Stimulated activated CD8-positive, alpha-beta memory T cell treated with anti-CD3 and anti-CD28 coated beads, Interleukin-7, amount 100 ng/mL, for 48 hours (primary cell): ENCODE measurements at regions not wholly inside any gene's neighbourhood (a gene's known extent, or its start where the extent isn't known, plus 50 kb on each side); places are given as distances from the start of the nearest gene placed in this dataset.

Experiments used
- DNase-seq, 2 donors: peaks; one replicate each; pipeline ENCODE4 v3.0.0-alpha.2; 2020; ENCODE audit warnings: low read depth in 1 of 2; ENCODE audit errors: extremely low read depth in 1 of 2

DNA sequence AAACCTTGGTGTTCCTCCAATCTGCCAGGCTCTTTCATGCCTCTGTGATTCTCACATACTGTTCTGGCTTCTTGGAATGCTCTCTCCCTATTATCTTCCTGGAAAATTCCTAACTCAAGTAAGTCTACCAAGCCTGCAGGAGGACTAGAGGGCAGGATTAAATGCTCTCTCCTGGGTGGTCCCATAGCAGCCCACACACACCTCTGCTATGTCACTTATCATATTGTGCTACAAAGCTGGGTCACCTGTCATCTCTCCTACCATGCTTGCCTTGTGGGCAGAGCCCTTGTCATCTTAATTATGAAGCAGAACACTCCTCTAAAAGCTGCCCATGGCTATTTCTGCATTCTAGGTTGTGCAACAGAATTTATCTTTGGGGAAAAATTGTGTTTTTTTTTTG, 344.5 kb upstream of the NOCT start:
- no peak for DNase-seq

- no peak for DNase-seq
Observed at GRCh38 chr4:138670681-138671080, 344.9 kb upstream of the NOCT start.

GRCh38 chr4:138669479-138670315, 345.9 kb upstream of the NOCT start:
- no peak for DNase-seq

- no peak for DNase-seq
Observed at GRCh38 chr4:138668309-138668708, 347.3 kb upstream of the NOCT start.

DNA sequence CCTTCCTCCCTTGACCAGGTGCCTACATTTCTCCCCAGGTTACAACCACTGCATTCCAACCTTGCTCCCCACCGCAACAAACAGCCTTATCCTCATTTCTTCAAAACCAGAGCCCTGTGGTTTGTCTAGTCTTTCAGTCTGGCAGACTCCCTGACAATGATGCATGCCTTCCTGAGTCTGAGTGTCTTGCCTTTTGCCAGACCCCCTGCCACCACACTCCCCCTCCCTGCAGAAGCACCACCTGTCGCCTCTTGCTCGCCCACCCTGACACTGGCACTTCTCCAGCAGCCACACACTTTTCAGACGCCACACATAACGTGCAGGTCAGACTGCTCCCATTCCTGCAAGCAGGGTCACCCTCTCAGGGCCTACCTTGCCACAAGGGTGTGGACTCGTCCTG, 349.2 kb upstream of the NOCT start:
- DNase-seq = no peak

GRCh38 chr4:138665851-138666250, 349.7 kb upstream of the NOCT start:
- DNase-seq = no peak

- no peak for DNase-seq
Observed at GRCh38 chr4:138663883-138664282, 351.7 kb upstream of the NOCT start.

- DNase-seq = no peak
Observed at GRCh38 chr4:138659812-138660316, 355.7 kb upstream of the NOCT start.

DNA sequence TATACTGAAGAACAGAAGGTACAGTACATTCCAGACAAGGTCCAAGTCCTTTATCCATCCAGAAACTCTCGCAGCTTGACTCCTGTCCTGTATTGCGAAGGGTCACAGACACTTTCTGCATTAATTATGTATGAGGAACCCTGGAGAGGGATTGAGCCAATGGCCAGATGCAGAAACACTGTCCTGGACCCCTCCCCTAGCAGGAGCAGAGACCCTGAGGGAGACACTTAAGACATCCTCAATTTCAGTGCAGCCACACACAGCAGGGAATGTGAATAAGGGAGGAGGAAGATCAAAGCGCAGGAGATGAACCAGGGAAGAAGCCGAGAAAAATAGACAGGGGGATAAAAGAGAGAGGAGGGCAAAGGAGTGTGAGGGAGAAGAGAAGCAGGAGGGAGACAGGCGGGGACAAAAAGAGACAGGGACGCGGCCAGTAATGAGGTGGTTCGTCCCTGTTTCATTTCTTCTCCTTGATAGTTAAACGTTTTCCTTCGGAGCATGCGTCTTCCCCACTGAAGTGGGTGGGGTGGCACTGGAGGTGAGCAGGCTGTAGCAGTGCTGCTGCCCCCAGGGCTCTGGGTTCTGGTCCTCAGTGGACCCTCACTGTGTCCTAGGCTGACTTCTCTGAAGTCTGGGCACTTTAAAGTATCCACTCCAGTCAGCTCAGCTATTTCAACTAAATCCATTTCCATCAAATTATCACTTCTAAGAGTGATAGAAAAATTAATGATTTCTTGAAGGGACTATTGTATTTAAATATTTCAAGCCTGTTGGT, 356.4 kb upstream of the NOCT start:
- no peak for DNase-seq

GRCh38 chr4:138658518-138658917, 357.1 kb upstream of the NOCT start:
- DNase-seq = no peak

GRCh38 chr4:138656990-138657389, 358.6 kb upstream of the NOCT start:
- no peak for DNase-seq

- no peak for DNase-seq
Observed at GRCh38 chr4:138655985-138656384, 359.6 kb upstream of the NOCT start.

- DNase-seq = no peak
Observed at GRCh38 chr4:138655286-138655685, 360.3 kb upstream of the NOCT start.

DNA sequence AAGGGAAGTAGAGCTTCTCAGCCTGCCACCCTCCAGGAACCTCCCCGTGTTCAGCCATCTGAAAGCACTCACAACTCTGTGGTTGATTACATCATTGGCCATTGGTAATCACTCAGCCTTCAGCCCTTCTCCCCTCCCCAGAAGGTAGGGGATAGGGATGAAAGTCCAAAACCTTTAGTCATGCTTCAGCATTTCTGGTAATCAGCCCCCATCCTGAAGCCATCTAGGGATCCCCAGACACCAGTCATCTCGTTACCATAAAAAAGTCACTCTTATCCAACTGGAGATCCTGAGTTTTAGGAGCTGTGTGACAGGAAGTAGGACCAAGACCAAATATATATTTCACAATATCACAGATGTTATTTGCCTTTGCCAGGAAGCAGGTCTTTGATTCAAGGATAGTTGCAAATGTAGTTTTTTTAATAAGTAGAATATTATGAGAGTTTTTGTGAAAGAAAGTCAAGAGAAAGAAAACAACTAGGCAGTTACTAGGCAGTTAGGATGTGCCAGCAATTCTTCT, 364.6 kb upstream of the NOCT start:
- no peak for DNase-seq

- DNase-seq = no peak
Observed at GRCh38 chr4:138650495-138650894, 365.1 kb upstream of the NOCT start.

DNA sequence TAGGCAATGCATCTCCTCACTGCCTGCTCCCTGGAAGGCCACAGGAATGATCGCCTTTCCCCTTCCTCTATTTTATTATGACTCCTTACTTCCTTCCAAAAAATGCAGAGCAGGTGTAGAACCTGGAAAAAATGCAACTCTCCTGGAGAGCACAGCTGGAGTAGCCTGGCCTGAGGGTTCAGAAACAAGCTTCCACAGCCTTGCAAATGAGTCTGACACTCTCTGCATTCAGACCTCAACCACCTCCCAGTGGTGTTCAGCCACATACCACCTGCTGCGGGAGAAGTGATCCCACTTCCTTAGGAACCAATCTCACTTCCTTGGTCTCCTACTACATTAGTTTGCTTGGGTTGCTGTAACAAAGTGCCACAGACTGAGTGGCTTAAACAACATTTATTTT, 368.1 kb upstream of the NOCT start:
- DNase-seq = no peak

- DNase-seq = no peak
Observed at GRCh38 chr4:138646383-138646782, 369.2 kb upstream of the NOCT start.

GRCh38 chr4:138645289-138645688, 370.3 kb upstream of the NOCT start:
- no peak for DNase-seq

DNA sequence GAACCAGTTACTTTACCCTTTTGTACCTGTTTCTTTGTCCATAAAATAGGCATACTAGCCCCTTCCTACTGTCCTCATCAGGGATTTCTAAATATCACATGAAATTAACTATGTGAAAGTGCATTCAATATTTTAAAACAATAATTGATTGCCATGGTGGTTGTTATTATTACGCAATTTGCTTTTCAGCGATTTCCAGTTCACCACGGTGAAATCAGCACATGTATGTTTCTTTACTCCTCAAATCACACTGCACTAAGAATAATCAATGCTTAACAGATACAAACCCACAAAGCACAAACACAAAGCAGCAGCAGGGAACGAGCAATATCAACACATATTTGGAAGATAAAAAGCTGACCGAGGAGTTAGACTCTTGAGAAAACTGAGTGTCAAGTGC, 371.3 kb upstream of the NOCT start:
- DNase-seq = no peak

GRCh38 chr4:138643827-138644226, 371.8 kb upstream of the NOCT start:
- no peak for DNase-seq

DNA sequence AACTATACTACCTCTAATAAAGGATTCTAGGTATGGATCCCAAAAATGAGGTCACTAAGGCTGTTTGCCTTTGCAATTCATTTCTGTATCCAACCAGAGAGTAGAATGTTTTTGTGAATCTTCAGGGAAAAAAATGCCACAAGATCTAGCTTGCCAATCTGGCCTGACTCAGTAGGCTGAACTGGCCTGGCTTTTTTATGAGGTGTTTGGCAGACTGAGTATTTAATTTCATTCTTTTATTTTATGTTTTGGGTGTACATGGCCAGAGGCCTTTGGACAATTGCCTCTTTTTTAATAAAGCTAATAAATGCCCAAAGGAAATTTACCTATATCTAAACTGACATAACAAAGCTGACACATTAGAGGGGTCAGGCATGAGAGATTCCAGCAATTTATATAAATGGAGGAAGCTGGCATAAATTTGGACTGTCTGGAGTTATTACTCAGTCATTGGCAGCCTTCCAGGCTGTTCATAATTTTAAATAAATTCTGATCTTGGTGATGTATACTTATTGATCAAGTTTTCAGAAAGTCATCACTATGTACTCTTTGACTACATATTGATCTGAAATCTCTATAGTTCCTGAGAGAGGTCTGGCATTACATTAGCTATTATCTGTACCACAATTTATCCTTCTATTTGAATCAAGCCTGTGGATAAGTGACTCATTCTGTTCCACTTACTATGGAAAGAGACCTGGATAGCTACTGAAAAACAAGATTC, 376.4 kb upstream of the NOCT start:
- no peak for DNase-seq
